Kidney epithelial cell (primary cell): ENCODE measurements at regions not wholly inside any gene's neighbourhood (a gene's known extent, or its start where the extent isn't known, plus 50 kb on each side); places are given as distances from the start of the nearest gene placed in this dataset.

Source experiments
- DNase-seq: peaks from one replicate; pipeline ENCODE4 v3.0.0-alpha.2; 2010; ENCODE audit warnings: low read depth
- H3K27me3 ChIP-seq: 2 replicates; pipeline ENCODE4 v1.6.0; 2011; ENCODE audit warnings: low read length; ENCODE audit not compliant: control insufficient read depth, insufficient read depth
- H3K36me3 ChIP-seq: 2 replicates; pipeline ENCODE4 v1.5.1; 2011; ENCODE audit warnings: low read length; ENCODE audit not compliant: control insufficient read depth, insufficient read depth
- H3K4me3 ChIP-seq: 2 replicates; pipeline ENCODE4 v1.5.1; 2011; ENCODE audit warnings: low read depth, mild to moderate bottlenecking, control low read depth, low read length
- CTCF ChIP-seq: IDR thresholded peaks from 2 replicates; pipeline ENCODE4 v1.5.1; 2011; ENCODE audit warnings: mild to moderate bottlenecking, moderate library complexity, low read length, control low read depth, inconsistent platforms; ENCODE audit not compliant: insufficient read depth, poor library complexity, severe bottlenecking

GRCh38 chr12:13798162-13798561 is 183.2 kb downstream of the GRIN2B start:
- no peak for TF ChIP-seq CTCF
- no peaks in the 10 kb centered on the region for H3K27me3 ChIP-seq
- no peak for DNase-seq
- no peak overlapping the region for H3K4me3 ChIP-seq
- H3K36me3 ChIP-seq, result no peaks in the 10 kb centered on the region

GRCh38 chr12:13794706-13795105 is 186.7 kb downstream of the GRIN2B start:
- H3K36me3 ChIP-seq, result no peaks in the 10 kb centered on the region
- H3K4me3 ChIP-seq, result no peak overlapping the region
- DNase-seq, result no peak
- H3K27me3 ChIP-seq, result no peaks in the 10 kb centered on the region
- TF ChIP-seq CTCF, result no peak

GRCh38 chr12:13790317-13790716 is 191.1 kb downstream of the GRIN2B start:
- H3K4me3 ChIP-seq, result no peak overlapping the region
- no peaks in the 10 kb centered on the region for H3K27me3 ChIP-seq
- DNase-seq, result no peak
- no peaks in the 10 kb centered on the region for H3K36me3 ChIP-seq
- no peak for TF ChIP-seq CTCF

- no peaks in the 10 kb centered on the region for H3K36me3 ChIP-seq
These were observed 192.8 kb downstream of the GRIN2B start for GRCh38 chr12:13788626-13789025.

GRCh38 chr12:13786646-13787045 is 194.8 kb downstream of the GRIN2B start:
- DNase-seq, result no peak
- no peak for TF ChIP-seq CTCF
- no peaks in the 10 kb centered on the region for H3K36me3 ChIP-seq
- no peak overlapping the region for H3K4me3 ChIP-seq
- H3K27me3 ChIP-seq, result no peaks in the 10 kb centered on the region

More at GRCh38 chr12:13788626-13789025, 192.8 kb downstream of the GRIN2B start:
- TF ChIP-seq CTCF, result no peak
- no peak for DNase-seq
- H3K27me3 ChIP-seq, result no peaks in the 10 kb centered on the region
- no peak overlapping the region for H3K4me3 ChIP-seq

GRCh38 chr12:13784504-13784903 is 196.9 kb downstream of the GRIN2B start:
- no peak for DNase-seq
- no peak overlapping the region for H3K4me3 ChIP-seq
- no peaks in the 10 kb centered on the region for H3K27me3 ChIP-seq
- TF ChIP-seq CTCF, result no peak
- H3K36me3 ChIP-seq, result no peaks in the 10 kb centered on the region
